Osteoblast (primary cell): ENCODE measurements at regions not wholly inside any gene's neighbourhood (a gene's known extent, or its start where the extent isn't known, plus 50 kb on each side); places are given as distances from the start of the nearest gene placed in this dataset.
A peak's percentile ranks its signal among the peaks of the same experiment; 100 is the strongest.

Source experiments
- DNase-seq: peaks from one replicate; pipeline ENCODE4 v3.0.0; 2011; ENCODE audit warnings: low spot score, mixed read lengths; ENCODE audit not compliant: insufficient read length; ENCODE audit errors: missing footprints
- H2AFZ ChIP-seq: 2 replicates; pipeline ENCODE4 v1.6.0; 2011; ENCODE audit warnings: mild to moderate bottlenecking, low read length
- H3K27ac ChIP-seq: 2 replicates; pipeline ENCODE4 v1.5.1; 2011; ENCODE audit warnings: mild to moderate bottlenecking, low read depth, low read length, moderate library complexity
- H3K27me3 ChIP-seq: 2 replicates; pipeline ENCODE4 v1.6.0; 2012; ENCODE audit warnings: mild to moderate bottlenecking, control low read depth, inconsistent platforms, low read length, moderate library complexity; ENCODE audit not compliant: insufficient read depth
- H3K36me3 ChIP-seq: 2 replicates; pipeline ENCODE4 v1.5.1; 2011; ENCODE audit warnings: mild to moderate bottlenecking, low read length, control low read depth, moderate library complexity; ENCODE audit not compliant: insufficient read depth
- H3K4me1 ChIP-seq: 2 replicates; pipeline ENCODE4 v1.5.1; 2011; ENCODE audit warnings: mild to moderate bottlenecking, low read length, control low read depth, moderate library complexity; ENCODE audit not compliant: insufficient read depth
- H3K4me2 ChIP-seq: 2 replicates; pipeline ENCODE4 v1.6.0; 2011; ENCODE audit warnings: mild to moderate bottlenecking, low read length; ENCODE audit not compliant: insufficient read depth
- H3K4me3 ChIP-seq: fragments of 200-600 bp; sonication (generic); 3 replicates; pipeline ENCODE4 v1.5.1; 2012; ENCODE audit warnings: mild to moderate bottlenecking, low read length, inconsistent platforms; ENCODE audit not compliant: insufficient read depth
- H3K79me2 ChIP-seq: 2 replicates; pipeline ENCODE4 v1.6.0; 2012; ENCODE audit warnings: mild to moderate bottlenecking, low read length, control low read depth, inconsistent platforms; ENCODE audit not compliant: insufficient read depth
- H3K9me3 ChIP-seq: 2 replicates; pipeline ENCODE4 v1.5.1; 2011; ENCODE audit warnings: low read depth, low read length, control low read depth
- H4K20me1 ChIP-seq: 2 replicates; pipeline ENCODE4 v1.6.0; 2012; ENCODE audit warnings: mild to moderate bottlenecking, low read length, control low read depth; ENCODE audit not compliant: insufficient read depth
- TF ChIP-seq, protein P1 (sequence below): IDR thresholded peaks from 2 replicates; pipeline ENCODE4 v1.5.1; 2011; ENCODE audit warnings: mild to moderate bottlenecking, low read depth, low read length, moderate library complexity; ENCODE audit errors: extremely low read depth

DNA sequence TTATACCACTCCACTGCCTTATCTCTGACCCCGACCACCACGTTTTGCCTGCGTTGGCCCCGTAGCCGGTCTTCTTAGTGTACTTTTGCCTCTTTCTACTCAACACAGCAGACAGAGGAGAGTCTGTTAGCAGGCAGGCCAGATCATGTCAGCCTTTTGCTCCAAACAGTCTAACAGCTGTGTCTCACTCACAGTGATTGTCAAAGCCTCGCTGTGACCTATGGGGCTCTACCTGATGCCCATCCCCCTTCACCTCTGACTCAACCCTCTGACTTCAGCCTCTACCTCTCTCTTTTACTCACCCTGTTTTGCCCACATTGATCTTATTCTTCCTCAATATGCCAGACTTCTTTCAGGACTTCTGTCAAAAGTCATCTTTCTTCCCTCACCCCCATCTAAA is 127.1 kb downstream of the TRIML1 start:
- H3K27ac ChIP-seq = no peak overlapping the region
- H3K27me3 ChIP-seq = no peaks in the 10 kb centered on the region
- H3K36me3 ChIP-seq = no peaks in the 10 kb centered on the region
- TF ChIP-seq, protein P1, sequence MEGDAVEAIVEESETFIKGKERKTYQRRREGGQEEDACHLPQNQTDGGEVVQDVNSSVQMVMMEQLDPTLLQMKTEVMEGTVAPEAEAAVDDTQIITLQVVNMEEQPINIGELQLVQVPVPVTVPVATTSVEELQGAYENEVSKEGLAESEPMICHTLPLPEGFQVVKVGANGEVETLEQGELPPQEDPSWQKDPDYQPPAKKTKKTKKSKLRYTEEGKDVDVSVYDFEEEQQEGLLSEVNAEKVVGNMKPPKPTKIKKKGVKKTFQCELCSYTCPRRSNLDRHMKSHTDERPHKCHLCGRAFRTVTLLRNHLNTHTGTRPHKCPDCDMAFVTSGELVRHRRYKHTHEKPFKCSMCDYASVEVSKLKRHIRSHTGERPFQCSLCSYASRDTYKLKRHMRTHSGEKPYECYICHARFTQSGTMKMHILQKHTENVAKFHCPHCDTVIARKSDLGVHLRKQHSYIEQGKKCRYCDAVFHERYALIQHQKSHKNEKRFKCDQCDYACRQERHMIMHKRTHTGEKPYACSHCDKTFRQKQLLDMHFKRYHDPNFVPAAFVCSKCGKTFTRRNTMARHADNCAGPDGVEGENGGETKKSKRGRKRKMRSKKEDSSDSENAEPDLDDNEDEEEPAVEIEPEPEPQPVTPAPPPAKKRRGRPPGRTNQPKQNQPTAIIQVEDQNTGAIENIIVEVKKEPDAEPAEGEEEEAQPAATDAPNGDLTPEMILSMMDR = no peak
- peaks cover 12% of the 10 kb centered on the region for H3K4me1 ChIP-seq
- H3K4me2 ChIP-seq = no peak overlapping the region
- H3K4me3 ChIP-seq = no peak overlapping the region
- no peaks in the 10 kb centered on the region for H3K9me3 ChIP-seq
- no peak for DNase-seq
- no peaks in the 10 kb centered on the region for H4K20me1 ChIP-seq
- H3K79me2 ChIP-seq = no peaks in the 10 kb centered on the region
- H2AFZ ChIP-seq = peak overlapping the region; percentile 1

DNA sequence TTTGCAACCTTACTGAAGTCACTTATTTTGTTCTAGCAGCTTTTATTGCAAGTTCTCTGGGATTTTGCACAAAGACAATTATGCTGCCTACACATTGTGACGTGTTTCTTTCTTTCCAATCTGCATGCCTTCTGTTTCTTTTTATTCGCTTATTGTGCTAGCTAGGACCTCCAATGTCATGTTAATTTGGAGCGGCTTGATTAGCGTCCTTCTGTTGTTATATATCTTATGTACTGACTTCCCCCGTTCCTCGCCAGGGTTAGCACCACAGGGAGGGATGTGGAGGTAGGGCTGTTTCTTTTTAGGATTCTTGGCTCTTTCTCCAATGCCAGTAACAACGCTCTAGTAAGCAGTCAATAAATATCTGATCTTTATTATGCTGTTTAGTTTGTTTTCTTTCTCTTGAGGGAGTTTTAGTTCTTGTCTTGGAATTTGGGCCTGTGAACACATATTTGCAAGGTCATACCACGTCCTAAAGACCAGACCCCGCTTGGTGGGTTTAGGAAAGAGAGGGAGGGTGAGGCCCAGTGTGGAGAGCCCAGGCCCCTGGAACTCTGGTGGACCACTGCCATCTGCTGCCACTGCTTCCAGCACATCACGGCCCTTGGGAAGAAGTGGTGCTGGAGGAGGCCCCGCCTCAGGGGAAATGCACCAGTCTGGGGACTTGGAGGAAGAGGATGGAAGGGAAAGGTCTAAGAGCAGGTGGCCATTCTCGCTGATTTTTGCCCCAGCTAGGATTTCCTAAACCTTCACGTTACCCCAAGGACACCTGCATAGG is 129.1 kb downstream of the TRIML1 start:
- no peak overlapping the region for H3K4me3 ChIP-seq
- H3K27ac ChIP-seq = no peak overlapping the region
- TF ChIP-seq, protein P1 = no peak
- H3K9me3 ChIP-seq = no peaks in the 10 kb centered on the region
- H2AFZ ChIP-seq = no peak overlapping the region
- peaks cover 2% of the 10 kb centered on the region for H3K4me1 ChIP-seq
- H3K79me2 ChIP-seq = no peaks in the 10 kb centered on the region
- H4K20me1 ChIP-seq = no peaks in the 10 kb centered on the region
- no peaks in the 10 kb centered on the region for H3K36me3 ChIP-seq
- DNase-seq = no peak
- no peaks in the 10 kb centered on the region for H3K27me3 ChIP-seq
- H3K4me2 ChIP-seq = no peak overlapping the region

DNA sequence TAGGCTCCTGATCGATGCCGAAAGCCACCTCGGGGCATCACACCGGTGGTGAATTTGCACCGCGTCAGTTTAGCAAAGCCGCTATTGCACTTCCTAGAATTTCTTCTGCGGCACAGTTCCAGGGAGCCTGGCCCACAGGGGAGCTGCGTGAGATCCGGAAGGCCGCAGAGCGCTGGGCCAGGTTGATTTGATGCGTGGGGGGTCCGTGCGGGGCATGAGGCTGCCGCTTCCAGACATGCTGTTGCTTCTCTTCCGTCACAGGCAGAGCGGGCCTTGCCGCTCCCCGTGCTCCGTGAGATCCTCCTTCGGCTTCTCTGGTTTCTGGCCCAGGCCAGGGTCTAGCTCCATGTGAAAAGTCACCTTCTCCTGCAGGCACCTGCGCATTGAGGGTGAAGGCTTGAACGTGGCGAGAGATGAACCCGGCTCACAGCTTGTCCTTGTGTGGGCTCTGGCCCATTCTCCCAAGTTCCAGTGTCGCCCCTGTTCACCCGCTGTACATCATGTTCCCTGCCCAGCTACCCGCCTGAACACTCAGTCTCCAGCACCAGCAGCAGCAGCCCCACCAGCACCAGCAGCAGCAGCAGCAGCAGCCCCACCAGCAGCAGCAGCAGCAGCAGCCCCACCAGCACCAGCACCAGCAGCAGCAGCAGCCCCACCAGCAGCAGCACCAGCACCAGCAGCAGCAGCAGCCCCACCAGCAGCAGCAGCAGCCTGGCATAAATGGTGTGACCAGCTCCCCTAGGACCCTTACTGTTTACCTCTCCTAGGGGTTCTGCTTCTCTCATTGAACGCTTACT is 131.2 kb downstream of the TRIML1 start:
- TF ChIP-seq, protein P1 = no peak
- Histone ChIP-seq H3K4me2 (no peak overlapping the region), H3K79me2 (no peaks in the 10 kb centered on the region), H3K4me1 (no peaks in the 10 kb centered on the region), H3K36me3 (no peaks in the 10 kb centered on the region), H3K9me3 (no peaks in the 10 kb centered on the region), H3K4me3 (no peak overlapping the region), H4K20me1 (no peaks in the 10 kb centered on the region), H3K27me3 (no peaks in the 10 kb centered on the region), H3K27ac (no peak overlapping the region), H2AFZ (no peak overlapping the region)
- DNase-seq = peak; percentile 17

DNA sequence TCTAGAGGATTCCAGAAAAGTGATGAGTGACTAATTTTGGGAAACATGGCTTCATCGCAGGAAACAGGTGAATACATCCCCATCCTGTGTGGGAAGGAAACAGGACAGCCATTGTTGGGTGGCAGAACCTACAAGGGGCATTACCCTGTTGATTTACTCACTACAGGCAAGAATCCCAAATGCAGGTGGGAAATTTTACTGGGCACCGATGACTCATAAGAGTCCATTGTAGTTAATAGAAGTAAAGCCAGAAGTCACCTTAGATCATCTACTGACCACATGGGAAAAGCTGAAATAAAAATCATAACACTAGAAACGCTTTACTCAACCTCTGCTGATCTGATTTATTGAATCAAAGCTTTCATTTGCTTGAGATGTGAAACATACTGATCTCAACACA is 136.4 kb downstream of the TRIML1 start:
- H3K79me2 ChIP-seq = no peaks in the 10 kb centered on the region
- no peaks in the 10 kb centered on the region for H3K4me1 ChIP-seq
- no peak overlapping the region for H3K4me2 ChIP-seq
- H3K36me3 ChIP-seq = no peaks in the 10 kb centered on the region
- H3K27ac ChIP-seq = no peak overlapping the region
- TF ChIP-seq, protein P1 = no peak
- H3K9me3 ChIP-seq = no peaks in the 10 kb centered on the region
- H3K4me3 ChIP-seq = no peak overlapping the region
- no peaks in the 10 kb centered on the region for H4K20me1 ChIP-seq
- no peak overlapping the region for H2AFZ ChIP-seq
- no peaks in the 10 kb centered on the region for H3K27me3 ChIP-seq
- no peak for DNase-seq
